HCT116 (cell line): ENCODE measurements at regions not wholly inside any gene's neighbourhood (a gene's known extent, or its start where the extent isn't known, plus 50 kb on each side); places are given as distances from the start of the nearest gene placed in this dataset.

Experiments used
- ATAC-seq: fragments of 200-7000 bp; cut with Tn5 transposase; 2 replicates; pipeline ENCODE4 v1.9.1; 2020; ENCODE audit warnings: mild to moderate bottlenecking, moderate library complexity
- BruUV-seq: library from RNA; stranded (reverse); fragments of 400-500 nt; replicated peaks from 2 replicates; lab custom pipeline; 2021; lab: Mats Ljungman, UMichigan
- CTCF ChIA-PET: fragments of 300-600 bp; sonication (Branson Sonifier 250); formaldehyde crosslinking; loops from one replicate; lab custom pipeline; 2021; ENCODE audit warnings: antibody characterized with exemption; lab: Charles Lee
- POLR2A ChIA-PET: fragments of 300-600, 350-600 bp; sonication (Branson Sonifier 250); formaldehyde crosslinking; loops from one replicate; lab custom pipeline; 2021; ENCODE audit warnings: antibody characterized with exemption; lab: Charles Lee
- RAD21 ChIA-PET, 2 experiments: fragments of 300-600 bp; sonication (Branson Sonifier 250); formaldehyde crosslinking; loops; one replicate each; lab custom pipeline; 2023; ENCODE audit warnings: low total read pairs in 2 of 2; ENCODE audit not compliant: uncharacterized antibody in 2 of 2, unreplicated experiment in 2 of 2, low non-redundant PET in 1 of 2; lab: Charles Lee
- DNase-seq: peaks from one replicate; pipeline ENCODE4 v3.0.0-alpha.2; 2010; ENCODE audit warnings: low read depth, low spot score
- H2AFZ ChIP-seq: fragments of 200-600 bp; shearing (Covaris generic), sonication (generic); 2 replicates; pipeline ENCODE4 v1.6.1; 2017; ENCODE audit warnings: low read depth, mixed run types, mixed read lengths, antibody characterized with exemption, low read length; ENCODE audit not compliant: poor library complexity, severe bottlenecking
- H3K27ac ChIP-seq: 2 replicates; pipeline ENCODE4 v1.5.1; 2012; ENCODE audit warnings: low read depth, low read length
- H3K27me3 ChIP-seq: fragments of 200-600 bp; sonication (generic); 2 replicates; pipeline ENCODE4 v1.6.1; 2016; ENCODE audit warnings: mixed run types, low read length, mixed read lengths; ENCODE audit not compliant: insufficient read depth
- H3K36me3 ChIP-seq, 2 experiments: fragments of 200-500 bp in 1 of 2; fragments of 200-600 bp in 1 of 2; sonication (Bioruptor generic) in 1 of 2; sonication (generic) in 1 of 2; 2 replicates each; pipeline versions ENCODE4 v1.5.1 to v1.6.1; 2014 to 2016; ENCODE audit warnings: low read length in 2 of 2, inconsistent platforms in 1 of 2, mixed read lengths in 1 of 2, mixed run types in 1 of 2; ENCODE audit not compliant: insufficient read depth in 2 of 2, control insufficient read depth in 1 of 2
- H3K4me1 ChIP-seq, 2 experiments: fragments of 200-600 bp in 1 of 2; sonication (generic) in 1 of 2; 2 replicates each; pipeline versions ENCODE4 v1.5.1 to v1.6.1; 2012 to 2017; ENCODE audit warnings: low read length in 2 of 2, inconsistent platforms in 1 of 2, mild to moderate bottlenecking in 1 of 2, mixed read lengths in 1 of 2, mixed run types in 1 of 2, moderate library complexity in 1 of 2; ENCODE audit not compliant: insufficient read depth in 2 of 2, control insufficient read depth in 1 of 2
- H3K4me2 ChIP-seq: fragments of 200-600 bp; sonication (generic); 2 replicates; pipeline ENCODE4 v1.6.1; 2017; ENCODE audit warnings: mixed run types, low read length, mixed read lengths
- H3K4me3 ChIP-seq, 2 experiments: fragments of 200-600 bp in 1 of 2; sonication (generic) in 1 of 2; replicated peaks in 1 of 2; 2 replicates each; pipeline ENCODE4 v1.5.1; 2011 to 2016; ENCODE audit warnings: low read length in 2 of 2, control low read depth in 1 of 2, low read depth in 1 of 2, mild to moderate bottlenecking in 1 of 2, mixed read lengths in 1 of 2, mixed run types in 1 of 2
- H3K79me2 ChIP-seq: fragments of 200-600 bp; sonication (generic); 2 replicates; pipeline ENCODE4 v1.6.1; 2017; ENCODE audit warnings: mild to moderate bottlenecking, mixed run types, low read length, moderate library complexity, mixed read lengths; ENCODE audit not compliant: insufficient read depth
- H3K9ac ChIP-seq: fragments of 200-600 bp; sonication (generic); 2 replicates; pipeline ENCODE4 v1.6.1; 2016; ENCODE audit warnings: low read length, mixed read lengths
- H3K9me2 ChIP-seq: fragments of 200-600 bp; sonication (generic), shearing (Covaris generic); 2 replicates; pipeline ENCODE4 v1.6.1; 2017; ENCODE audit warnings: mixed run types, mild to moderate bottlenecking, moderate library complexity; ENCODE audit not compliant: insufficient read depth
- H3K9me3 ChIP-seq, 2 experiments: fragments of 200-500 bp in 1 of 2; fragments of 200-600 bp in 1 of 2; sonication (Bioruptor generic) in 1 of 2; sonication (generic) in 1 of 2; 2 replicates each; pipeline ENCODE4 v1.6.1; 2014 to 2017; ENCODE audit warnings: low read length in 2 of 2, mixed read lengths in 2 of 2, inconsistent platforms in 1 of 2, low read depth in 1 of 2, mild to moderate bottlenecking in 1 of 2, mixed run types in 1 of 2, moderate library complexity in 1 of 2; ENCODE audit not compliant: control insufficient read depth in 1 of 2, insufficient read depth in 1 of 2
- H4K20me1 ChIP-seq: fragments of 200-600 bp; sonication (generic), shearing (Covaris generic); 2 replicates; pipeline ENCODE4 v1.6.1; 2017; ENCODE audit warnings: mixed run types, mild to moderate bottlenecking, moderate library complexity; ENCODE audit not compliant: insufficient read depth
- CBX3 ChIP-seq: IDR thresholded peaks from 2 replicates; pipeline ENCODE4 v1.6.1; 2012; ENCODE audit warnings: low read depth
- EGR1 ChIP-seq: IDR thresholded peaks from 2 replicates; pipeline ENCODE4 v1.6.1; 2012; ENCODE audit warnings: low read depth
- EZH2phosphoT487 ChIP-seq: fragments of 200-600 bp; IDR thresholded peaks from 2 replicates; pipeline ENCODE4 v1.6.1; 2018; ENCODE audit warnings: antibody characterized with exemption, borderline replicate concordance
- JUND ChIP-seq: IDR thresholded peaks from 2 replicates; pipeline ENCODE4 v1.6.1; 2012
- POLR2AphosphoS5 ChIP-seq: IDR thresholded peaks from 2 replicates; pipeline ENCODE4 v1.6.1; 2011; ENCODE audit warnings: mild to moderate bottlenecking, low read depth, low read length, moderate library complexity
- RAD21 ChIP-seq: IDR thresholded peaks from 2 replicates; pipeline ENCODE4 v1.6.1; 2012; ENCODE audit warnings: low read depth, mild to moderate bottlenecking
- SP1 ChIP-seq: IDR thresholded peaks from 2 replicates; pipeline ENCODE4 v1.6.1; 2012; ENCODE audit warnings: low read depth
- TCF7L2 ChIP-seq: IDR thresholded peaks from 2 replicates; pipeline ENCODE4 v1.7.0; 2011; ENCODE audit warnings: borderline replicate concordance, inconsistent platforms; ENCODE audit not compliant: insufficient read depth, insufficient read length; ENCODE audit errors: extremely low read depth
- YY1 ChIP-seq: IDR thresholded peaks from 2 replicates; pipeline ENCODE4 v1.6.1; 2011; ENCODE audit warnings: low read length, low read depth, moderate library complexity, mild to moderate bottlenecking; ENCODE audit not compliant: insufficient replicate concordance; ENCODE audit errors: extremely low read depth
- ZFX ChIP-seq: fragments of 450-650 bp; IDR thresholded peaks from 2 replicates; pipeline ENCODE4 v1.6.1; 2017
- ZNF274 ChIP-seq: fragments of 200-500 bp; sonication (Bioruptor generic); IDR thresholded peaks from 2 replicates; pipeline ENCODE4 v1.6.1; 2014; ENCODE audit warnings: mild to moderate bottlenecking, low read depth, low read length, inconsistent platforms
- intact Hi-C: fragments of 100-400 bp; cut with micrococcal nuclease; formaldehyde crosslinking; loops from 2 replicates; pipeline ENCODE4 v1.10.0; 2022
- TF ChIP-seq, protein P1 (sequence below): IDR thresholded peaks from 2 replicates; pipeline ENCODE4 v1.6.1; 2012
- TF ChIP-seq, protein P2 (sequence below), 3 experiments: fragments of 200-600 bp in 1 of 3; sonication (generic) in 1 of 3; IDR thresholded peaks in 2 of 3; conservative IDR thresholded peaks in 1 of 3; 2 replicates each; pipeline ENCODE4 v1.5.1; 2012 to 2017; ENCODE audit warnings: low read depth in 2 of 3, low read length in 2 of 3, antibody characterized with exemption in 1 of 3, borderline replicate concordance in 1 of 3, control low read depth in 1 of 3, mild to moderate bottlenecking in 1 of 3, mixed read lengths in 1 of 3, mixed run types in 1 of 3, moderate library complexity in 1 of 3; ENCODE audit not compliant: insufficient read depth in 1 of 3
- TF ChIP-seq, protein P3 (sequence below): IDR thresholded peaks from 2 replicates; pipeline ENCODE4 v1.6.1; 2012

DNA sequence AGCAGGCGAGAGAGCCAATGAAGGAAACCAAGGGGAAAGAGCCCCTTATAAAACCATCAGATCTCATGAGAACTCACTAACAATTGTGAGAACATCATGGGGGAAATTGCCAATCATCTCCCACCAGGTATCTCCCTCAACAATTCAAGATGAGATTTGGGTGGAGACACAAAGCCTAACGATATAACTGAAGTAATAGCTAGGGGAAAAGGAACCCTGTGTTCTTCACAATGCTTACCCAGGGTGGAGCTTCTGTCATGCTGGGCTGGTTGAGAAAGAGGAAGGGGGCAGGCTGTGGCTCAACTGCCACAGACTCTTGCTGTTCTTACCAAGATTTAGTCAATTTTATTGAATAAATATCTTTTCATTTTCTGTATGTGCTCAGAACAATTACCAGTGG lies 392.1 kb upstream of the HS6ST1 start (continued):
- TF ChIP-seq EGR1 (no peak), EZH2phosphoT487 (no peak), CBX3 (no peak)
- TF ChIP-seq, protein P1, sequence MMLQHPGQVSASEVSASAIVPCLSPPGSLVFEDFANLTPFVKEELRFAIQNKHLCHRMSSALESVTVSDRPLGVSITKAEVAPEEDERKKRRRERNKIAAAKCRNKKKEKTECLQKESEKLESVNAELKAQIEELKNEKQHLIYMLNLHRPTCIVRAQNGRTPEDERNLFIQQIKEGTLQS: no peak
- TF ChIP-seq, all 23 proteins: peak for 0

DNA sequence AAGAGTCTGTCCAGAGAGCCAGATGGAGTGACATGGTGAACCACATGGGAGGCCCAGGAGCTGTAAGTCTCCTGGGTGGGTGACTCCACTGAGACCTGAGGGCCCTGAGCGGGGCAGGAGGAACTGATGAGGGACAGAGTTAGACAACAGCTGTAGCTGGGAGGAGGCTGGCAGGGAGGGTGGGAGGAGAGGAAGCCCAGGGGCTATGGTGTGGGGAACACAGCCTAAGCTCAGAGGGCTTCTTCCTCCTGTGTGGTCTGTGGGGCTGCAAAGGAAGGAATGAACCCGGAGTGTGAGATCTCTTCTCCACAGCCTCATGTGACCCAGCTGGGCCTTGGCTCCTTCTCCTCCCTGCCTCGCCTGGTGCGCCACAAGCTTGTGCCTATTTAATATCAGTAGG lies 395.6 kb upstream of the HS6ST1 start:
- BruUV-seq: no TSS peak
- intact Hi-C loops: no loop called here

More for the DNA sequence above, 395.6 kb upstream of the HS6ST1 start:
- no peak overlapping the region for H2AFZ ChIP-seq
- H3K9me3 ChIP-seq: no peaks in the 10 kb centered on the region
- no peaks in the 10 kb centered on the region for H3K9me2 ChIP-seq
- no peak overlapping the region for H3K27ac ChIP-seq
- ATAC-seq (no peak), DNase-seq (no peak)
- RAD21 ChIA-PET: interaction anchor here in 1 of 2 experiments (0.6 kb wide), 1 partner anchor 14 kb away, joined by 3 read pairs; no protein-coding TSS in a partner anchor
- H3K27me3 ChIP-seq: peaks cover 35% of the 10 kb centered on the region
- no peaks in the 10 kb centered on the region for H3K79me2 ChIP-seq
- no peaks in the 10 kb centered on the region for H3K36me3 ChIP-seq
- H4K20me1 ChIP-seq: no peaks in the 10 kb centered on the region
- TF ChIP-seq EGR1: no peak
- TF ChIP-seq ZNF274: no peak
- TF ChIP-seq ZFX: no peak
- no peak for TF ChIP-seq RAD21
- TF ChIP-seq POLR2AphosphoS5: no peak
- no peak for TF ChIP-seq SP1
- TF ChIP-seq, protein P2, sequence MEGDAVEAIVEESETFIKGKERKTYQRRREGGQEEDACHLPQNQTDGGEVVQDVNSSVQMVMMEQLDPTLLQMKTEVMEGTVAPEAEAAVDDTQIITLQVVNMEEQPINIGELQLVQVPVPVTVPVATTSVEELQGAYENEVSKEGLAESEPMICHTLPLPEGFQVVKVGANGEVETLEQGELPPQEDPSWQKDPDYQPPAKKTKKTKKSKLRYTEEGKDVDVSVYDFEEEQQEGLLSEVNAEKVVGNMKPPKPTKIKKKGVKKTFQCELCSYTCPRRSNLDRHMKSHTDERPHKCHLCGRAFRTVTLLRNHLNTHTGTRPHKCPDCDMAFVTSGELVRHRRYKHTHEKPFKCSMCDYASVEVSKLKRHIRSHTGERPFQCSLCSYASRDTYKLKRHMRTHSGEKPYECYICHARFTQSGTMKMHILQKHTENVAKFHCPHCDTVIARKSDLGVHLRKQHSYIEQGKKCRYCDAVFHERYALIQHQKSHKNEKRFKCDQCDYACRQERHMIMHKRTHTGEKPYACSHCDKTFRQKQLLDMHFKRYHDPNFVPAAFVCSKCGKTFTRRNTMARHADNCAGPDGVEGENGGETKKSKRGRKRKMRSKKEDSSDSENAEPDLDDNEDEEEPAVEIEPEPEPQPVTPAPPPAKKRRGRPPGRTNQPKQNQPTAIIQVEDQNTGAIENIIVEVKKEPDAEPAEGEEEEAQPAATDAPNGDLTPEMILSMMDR (IDR thresholded peaks at IDR 0.05 in 2 of 3, conservative IDR thresholded peaks at IDR 0.05 in 1 of 3; ENCODE audit: borderline replicate concordance in 1 of 3, insufficient read depth in 1 of 3, low read depth in 2 of 3, low read length in 2 of 3): no peak
- no peak for TF ChIP-seq YY1
- TF ChIP-seq JUND: no peak
- TF ChIP-seq, protein P3, sequence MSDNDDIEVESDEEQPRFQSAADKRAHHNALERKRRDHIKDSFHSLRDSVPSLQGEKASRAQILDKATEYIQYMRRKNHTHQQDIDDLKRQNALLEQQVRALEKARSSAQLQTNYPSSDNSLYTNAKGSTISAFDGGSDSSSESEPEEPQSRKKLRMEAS: no peak
- TF ChIP-seq, protein P1: no peak
- TF ChIP-seq TCF7L2: no peak
- H3K4me2 ChIP-seq: no peak overlapping the region
- POLR2A ChIA-PET: interaction anchor here (0.6 kb wide), 1 partner anchor 754 kb away, joined by 3 read pairs; no protein-coding TSS in a partner anchor
- no peaks in the 10 kb centered on the region for H3K4me1 ChIP-seq
- no peak overlapping the region for H3K9ac ChIP-seq
- no peak overlapping the region for H3K4me3 ChIP-seq
- CTCF ChIA-PET: no interaction called here
